Retinal pigment epithelial cell (primary cell): ENCODE measurements at regions not wholly inside any gene's neighbourhood (a gene's known extent, or its start where the extent isn't known, plus 50 kb on each side); places are given as distances from the start of the nearest gene placed in this dataset.
A peak's percentile ranks its signal among the peaks of the same experiment; 100 is the strongest.

Experiments
- DNase-seq: peaks from one replicate; pipeline ENCODE4 v3.0.0-alpha.2; 2010; ENCODE audit warnings: low read depth
- H3K4me3 ChIP-seq: 2 replicates; pipeline ENCODE4 v1.5.1; 2011; ENCODE audit warnings: mild to moderate bottlenecking, low read length, control low read depth, moderate library complexity
- CTCF ChIP-seq: conservative IDR thresholded peaks from 2 replicates; pipeline ENCODE4 v1.5.1; 2011; ENCODE audit warnings: low read depth, low read length, control low read depth, inconsistent platforms

GRCh38 chr5:112525217-112525616, 106.1 kb upstream of the EPB41L4A start:
- no peak for DNase-seq
- TF ChIP-seq CTCF: no peak
- H3K4me3 ChIP-seq: no peak overlapping the region

- no peak for TF ChIP-seq CTCF
- no peak for DNase-seq
- H3K4me3 ChIP-seq: no peak overlapping the region
Measured at GRCh38 chr5:112528928-112529327, 109.9 kb upstream of the EPB41L4A start.

GRCh38 chr5:112529525-112529924, 110.4 kb upstream of the EPB41L4A start:
- no peak for DNase-seq
- no peak overlapping the region for H3K4me3 ChIP-seq
- peak; percentile 50 for TF ChIP-seq CTCF

- no peak overlapping the region for H3K4me3 ChIP-seq
- DNase-seq: no peak
- no peak for TF ChIP-seq CTCF
Measured at GRCh38 chr5:112532654-112533360, 113.7 kb upstream of the EPB41L4A start.

GRCh38 chr5:112533362-112533761, 114.3 kb upstream of the EPB41L4A start:
- DNase-seq: no peak
- TF ChIP-seq CTCF: no peak
- H3K4me3 ChIP-seq: no peak overlapping the region

GRCh38 chr5:112534067-112534583, 115.0 kb upstream of the EPB41L4A start:
- no peak for DNase-seq
- no peak overlapping the region for H3K4me3 ChIP-seq
- no peak for TF ChIP-seq CTCF

GRCh38 chr5:112534611-112535255, 115.7 kb upstream of the EPB41L4A start:
- DNase-seq: no peak
- H3K4me3 ChIP-seq: no peak overlapping the region
- TF ChIP-seq CTCF: no peak
